SU-DHL-6 (cell line): ENCODE measurements at regions not wholly inside any gene's neighbourhood (a gene's known extent, or its start where the extent isn't known, plus 50 kb on each side); places are given as distances from the start of the nearest gene placed in this dataset.

Source experiments
- H2AFZ ChIP-seq: fragments of 200-600 bp; sonication (generic); 2 replicates; pipeline ENCODE4 v1.6.1; 2014; ENCODE audit warnings: low read depth, mild to moderate bottlenecking, moderate library complexity, mixed read lengths, antibody characterized with exemption, low read length; ENCODE audit not compliant: severe bottlenecking
- H3F3A ChIP-seq: fragments of 200-600 bp; shearing (Covaris generic); 2 replicates; pipeline ENCODE4 v1.6.0; 2016; ENCODE audit warnings: antibody characterized with exemption, mild to moderate bottlenecking; ENCODE audit not compliant: insufficient read depth
- H3K27ac ChIP-seq: fragments of 200-600 bp; sonication (generic); 2 replicates; pipeline ENCODE4 v1.5.1; 2016; ENCODE audit warnings: low read depth, mild to moderate bottlenecking, low read length, moderate library complexity, mixed read lengths
- H3K27me3 ChIP-seq: fragments of 200-600 bp; sonication (generic), shearing (Covaris generic); 2 replicates; pipeline ENCODE4 v1.6.0; 2014; ENCODE audit warnings: mild to moderate bottlenecking, low read length
- H3K36me3 ChIP-seq: fragments of 200-600 bp; sonication (generic); 2 replicates; pipeline ENCODE4 v1.6.1; 2014; ENCODE audit warnings: mild to moderate bottlenecking, low read length, mixed read lengths
- H3K4me2 ChIP-seq: fragments of 300-600, 200-600 bp; shearing (Covaris generic), sonication (generic); 2 replicates; pipeline ENCODE4 v1.6.0; 2014; ENCODE audit warnings: low read length, low read depth, mild to moderate bottlenecking; ENCODE audit not compliant: poor library complexity, severe bottlenecking
- H3K4me3 ChIP-seq: fragments of 200-600 bp; sonication (generic); 2 replicates; pipeline ENCODE4 v1.5.1; 2014; ENCODE audit warnings: antibody characterized with exemption, low read length, mild to moderate bottlenecking, mixed read lengths; ENCODE audit not compliant: insufficient read depth, poor library complexity, severe bottlenecking
- H3K79me2 ChIP-seq: fragments of 200-600 bp; sonication (generic); 2 replicates; pipeline ENCODE4 v1.6.1; 2014; ENCODE audit warnings: mild to moderate bottlenecking, low read length, moderate library complexity; ENCODE audit not compliant: insufficient read depth
- H3K9ac ChIP-seq: fragments of 200-600 bp; sonication (generic); 2 replicates; pipeline ENCODE4 v1.7.0; 2014; ENCODE audit warnings: mild to moderate bottlenecking, low read length
- H3K9me2 ChIP-seq: fragments of 200-600 bp; sonication (generic); replicated peaks from 2 replicates; pipeline ENCODE4 v1.6.1; 2014; ENCODE audit warnings: low read length; ENCODE audit not compliant: insufficient read depth
- H3K9me3 ChIP-seq: fragments of 200-600 bp; sonication (generic); 2 replicates; pipeline ENCODE4 v1.6.1; 2014; ENCODE audit warnings: low read length, mixed read lengths; ENCODE audit not compliant: insufficient read depth
- H4K20me1 ChIP-seq: fragments of 200-600 bp; sonication (generic); 2 replicates; pipeline ENCODE4 v1.6.1; 2014; ENCODE audit warnings: low read depth, mild to moderate bottlenecking, antibody characterized with exemption, low read length, moderate library complexity, mixed read lengths
- CTCF ChIP-seq: fragments of 200-600 bp; sonication (generic); IDR thresholded peaks from one replicate; pipeline ENCODE4 v1.5.1; 2017; ENCODE audit warnings: antibody characterized with exemption, mild to moderate bottlenecking, low read length, moderate library complexity; ENCODE audit not compliant: insufficient read depth, poor library complexity, severe bottlenecking
- EZH2phosphoT487 ChIP-seq: fragments of 200-600 bp; sonication (generic), shearing (Covaris generic); conservative IDR thresholded peaks from 2 replicates; pipeline ENCODE4 v1.6.1; 2018; ENCODE audit warnings: mild to moderate bottlenecking, antibody characterized with exemption, low read length, moderate library complexity, mixed read lengths

GRCh38 chr3:127454968-127455367, 135.6 kb downstream of the TPRA1 start:
- Histone ChIP-seq H3K9me2 (no peaks in the 10 kb centered on the region), H3K27ac (no peak overlapping the region), H3K9ac (no peak overlapping the region), H3F3A (no peaks in the 10 kb centered on the region), H3K36me3 (no peaks in the 10 kb centered on the region), H3K27me3 (no peaks in the 10 kb centered on the region), H3K9me3 (no peaks in the 10 kb centered on the region), H3K4me3 (no peak overlapping the region), H2AFZ (no peak overlapping the region), H3K79me2 (no peaks in the 10 kb centered on the region), H3K4me2 (no peak overlapping the region), H4K20me1 (no peaks in the 10 kb centered on the region)
- TF ChIP-seq EZH2phosphoT487 (no peak), CTCF (no peak)

GRCh38 chr3:127454051-127454450, 136.5 kb downstream of the TPRA1 start:
- Histone ChIP-seq H3K4me2 (no peak overlapping the region), H4K20me1 (no peaks in the 10 kb centered on the region), H3F3A (no peaks in the 10 kb centered on the region), H3K9me3 (no peaks in the 10 kb centered on the region), H3K27ac (no peak overlapping the region), H2AFZ (no peak overlapping the region), H3K36me3 (no peaks in the 10 kb centered on the region), H3K27me3 (no peaks in the 10 kb centered on the region), H3K9me2 (no peaks in the 10 kb centered on the region), H3K9ac (no peak overlapping the region), H3K79me2 (no peaks in the 10 kb centered on the region), H3K4me3 (no peak overlapping the region)
- no peak for TF ChIP-seq EZH2phosphoT487
- no peak for TF ChIP-seq CTCF

GRCh38 chr3:127452321-127452821, 138.2 kb downstream of the TPRA1 start:
- H3K27me3 ChIP-seq, result no peaks in the 10 kb centered on the region
- no peak for TF ChIP-seq CTCF
- no peak for TF ChIP-seq EZH2phosphoT487
- no peaks in the 10 kb centered on the region for H3F3A ChIP-seq
- no peaks in the 10 kb centered on the region for H4K20me1 ChIP-seq
- H2AFZ ChIP-seq, result no peak overlapping the region
- no peak overlapping the region for H3K4me3 ChIP-seq
- H3K4me2 ChIP-seq, result no peak overlapping the region
- H3K36me3 ChIP-seq, result no peaks in the 10 kb centered on the region
- H3K27ac ChIP-seq, result no peak overlapping the region
- H3K9me3 ChIP-seq, result no peaks in the 10 kb centered on the region
- no peaks in the 10 kb centered on the region for H3K9me2 ChIP-seq
- no peaks in the 10 kb centered on the region for H3K79me2 ChIP-seq
- H3K9ac ChIP-seq, result no peak overlapping the region

- Histone ChIP-seq H3K27ac (no peak overlapping the region), H3K4me3 (no peak overlapping the region), H3K79me2 (no peaks in the 10 kb centered on the region), H4K20me1 (no peaks in the 10 kb centered on the region), H3K27me3 (no peaks in the 10 kb centered on the region), H3K36me3 (no peaks in the 10 kb centered on the region), H3F3A (no peaks in the 10 kb centered on the region), H3K9me3 (no peaks in the 10 kb centered on the region), H2AFZ (no peak overlapping the region), H3K9me2 (no peaks in the 10 kb centered on the region), H3K9ac (no peak overlapping the region), H3K4me2 (no peak overlapping the region)
- TF ChIP-seq EZH2phosphoT487 (no peak), CTCF (no peak)
These were observed 139.2 kb downstream of the TPRA1 start for GRCh38 chr3:127451321-127451720.
